ENCODE measurements at regions not wholly inside any gene's neighbourhood (a gene's known extent, or its start where the extent isn't known, plus 50 kb on each side); places are given as distances from the start of the nearest gene placed in this dataset.

DNA sequence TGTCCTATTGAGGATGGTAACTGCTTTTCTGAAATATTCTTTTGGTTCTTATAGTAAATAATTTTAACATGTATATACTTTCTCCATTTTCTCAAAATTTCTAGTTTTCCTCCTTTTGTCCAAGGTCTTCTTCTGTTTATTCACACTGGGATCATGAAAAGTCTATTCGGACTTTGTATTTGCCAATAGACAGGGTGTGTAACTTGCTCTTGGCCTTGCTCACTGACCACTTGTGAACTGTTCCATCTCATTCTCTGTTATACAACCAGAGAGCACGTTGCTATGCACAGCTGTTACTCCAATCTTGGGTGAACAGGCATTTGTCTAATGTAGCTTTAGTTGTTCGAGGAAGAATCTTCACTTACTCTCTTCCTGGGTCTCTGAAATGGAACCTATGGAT lies 388.9 kb downstream of the SH3GL2 start:
- TF ChIP-seq, protein P1, sequence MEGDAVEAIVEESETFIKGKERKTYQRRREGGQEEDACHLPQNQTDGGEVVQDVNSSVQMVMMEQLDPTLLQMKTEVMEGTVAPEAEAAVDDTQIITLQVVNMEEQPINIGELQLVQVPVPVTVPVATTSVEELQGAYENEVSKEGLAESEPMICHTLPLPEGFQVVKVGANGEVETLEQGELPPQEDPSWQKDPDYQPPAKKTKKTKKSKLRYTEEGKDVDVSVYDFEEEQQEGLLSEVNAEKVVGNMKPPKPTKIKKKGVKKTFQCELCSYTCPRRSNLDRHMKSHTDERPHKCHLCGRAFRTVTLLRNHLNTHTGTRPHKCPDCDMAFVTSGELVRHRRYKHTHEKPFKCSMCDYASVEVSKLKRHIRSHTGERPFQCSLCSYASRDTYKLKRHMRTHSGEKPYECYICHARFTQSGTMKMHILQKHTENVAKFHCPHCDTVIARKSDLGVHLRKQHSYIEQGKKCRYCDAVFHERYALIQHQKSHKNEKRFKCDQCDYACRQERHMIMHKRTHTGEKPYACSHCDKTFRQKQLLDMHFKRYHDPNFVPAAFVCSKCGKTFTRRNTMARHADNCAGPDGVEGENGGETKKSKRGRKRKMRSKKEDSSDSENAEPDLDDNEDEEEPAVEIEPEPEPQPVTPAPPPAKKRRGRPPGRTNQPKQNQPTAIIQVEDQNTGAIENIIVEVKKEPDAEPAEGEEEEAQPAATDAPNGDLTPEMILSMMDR (conservative IDR thresholded peaks at IDR 0.05; ENCODE audit: low read depth, low read length): no peak
- TF ChIP-seq EZH2 (IDR thresholded peaks at IDR 0.05; ENCODE audit: low read length, unreplicated experiment): no peak
